ENCODE measurements at regions not wholly inside any gene's neighbourhood (a gene's known extent, or its start where the extent isn't known, plus 50 kb on each side); places are given as distances from the start of the nearest gene placed in this dataset.

- no peak for DNase-seq (ENCODE audit: low read depth in 2 of 2)
- TF ChIP-seq, protein P1, sequence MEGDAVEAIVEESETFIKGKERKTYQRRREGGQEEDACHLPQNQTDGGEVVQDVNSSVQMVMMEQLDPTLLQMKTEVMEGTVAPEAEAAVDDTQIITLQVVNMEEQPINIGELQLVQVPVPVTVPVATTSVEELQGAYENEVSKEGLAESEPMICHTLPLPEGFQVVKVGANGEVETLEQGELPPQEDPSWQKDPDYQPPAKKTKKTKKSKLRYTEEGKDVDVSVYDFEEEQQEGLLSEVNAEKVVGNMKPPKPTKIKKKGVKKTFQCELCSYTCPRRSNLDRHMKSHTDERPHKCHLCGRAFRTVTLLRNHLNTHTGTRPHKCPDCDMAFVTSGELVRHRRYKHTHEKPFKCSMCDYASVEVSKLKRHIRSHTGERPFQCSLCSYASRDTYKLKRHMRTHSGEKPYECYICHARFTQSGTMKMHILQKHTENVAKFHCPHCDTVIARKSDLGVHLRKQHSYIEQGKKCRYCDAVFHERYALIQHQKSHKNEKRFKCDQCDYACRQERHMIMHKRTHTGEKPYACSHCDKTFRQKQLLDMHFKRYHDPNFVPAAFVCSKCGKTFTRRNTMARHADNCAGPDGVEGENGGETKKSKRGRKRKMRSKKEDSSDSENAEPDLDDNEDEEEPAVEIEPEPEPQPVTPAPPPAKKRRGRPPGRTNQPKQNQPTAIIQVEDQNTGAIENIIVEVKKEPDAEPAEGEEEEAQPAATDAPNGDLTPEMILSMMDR (IDR thresholded peaks at IDR 0.05; ENCODE audit: low read depth, low read length) = no peak
These were observed 548.8 kb upstream of the SALL1 start for GRCh38 chr16:51699686-51700396.

DNA sequence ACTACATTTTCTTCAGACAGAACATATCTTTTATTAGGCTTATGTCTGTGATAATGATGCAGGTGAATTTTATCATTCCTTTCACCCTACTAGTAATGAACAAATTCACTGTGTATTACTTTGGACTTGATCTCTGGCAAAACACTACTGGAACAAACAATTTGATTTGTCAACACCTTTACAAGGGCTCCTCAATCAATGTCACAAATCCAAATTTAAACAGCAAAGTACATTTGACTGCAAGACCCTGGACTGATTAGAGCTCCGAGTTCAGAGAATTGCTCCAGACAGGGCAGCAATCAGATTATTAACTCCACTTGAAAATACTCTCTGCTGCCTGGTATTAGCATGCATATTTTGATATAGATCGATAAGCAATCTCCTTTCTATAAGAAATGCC lies 547.6 kb upstream of the SALL1 start:
- no peak for DNase-seq (ENCODE audit: low read depth in 2 of 2)
- H3K4me3 ChIP-seq (replicated peaks in 1 of 2; ENCODE audit: low read depth in 2 of 2, low read length in 2 of 2) = no peak overlapping the region
- TF ChIP-seq, protein P1 (IDR thresholded peaks at IDR 0.05; ENCODE audit: low read depth, low read length) = no peak

More at GRCh38 chr16:51699686-51700396, 548.8 kb upstream of the SALL1 start:
- H3K4me3 ChIP-seq (replicated peaks in 1 of 2; ENCODE audit: low read depth in 2 of 2, low read length in 2 of 2) = no peak overlapping the region

- TF ChIP-seq, protein P1 (IDR thresholded peaks at IDR 0.05; ENCODE audit: low read depth, low read length) = no peak
- no peak overlapping the region for H3K4me3 ChIP-seq (replicated peaks in 1 of 2; ENCODE audit: low read depth in 2 of 2, low read length in 2 of 2)
- no peak for DNase-seq (ENCODE audit: low read depth in 2 of 2)
These were observed 546.4 kb upstream of the SALL1 start for GRCh38 chr16:51697454-51697853.

DNA sequence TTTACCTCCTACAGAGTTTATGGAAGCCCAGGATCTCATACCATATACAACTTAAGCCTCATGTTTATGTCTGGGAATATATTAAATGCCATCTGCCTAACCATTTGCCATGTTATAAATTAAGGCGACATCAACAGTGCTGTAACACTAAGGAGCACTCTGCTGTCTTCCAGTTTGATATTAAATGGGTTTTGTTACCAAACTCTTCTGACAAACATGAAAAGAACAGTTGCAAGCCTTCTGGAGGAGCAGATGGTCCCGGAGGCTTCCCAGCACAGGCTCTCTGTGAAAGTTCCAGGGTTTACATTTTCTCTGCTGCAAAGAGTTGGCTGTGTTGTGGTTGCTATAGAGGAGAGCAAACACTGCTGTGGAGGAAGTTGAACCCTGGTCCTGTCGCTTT lies 545.3 kb upstream of the SALL1 start:
- DNase-seq (ENCODE audit: low read depth in 2 of 2) = no peak
- H3K4me3 ChIP-seq (replicated peaks in 1 of 2; ENCODE audit: low read depth in 2 of 2, low read length in 2 of 2) = no peak overlapping the region
- TF ChIP-seq, protein P1 (IDR thresholded peaks at IDR 0.05; ENCODE audit: low read depth, low read length) = no peak

DNA sequence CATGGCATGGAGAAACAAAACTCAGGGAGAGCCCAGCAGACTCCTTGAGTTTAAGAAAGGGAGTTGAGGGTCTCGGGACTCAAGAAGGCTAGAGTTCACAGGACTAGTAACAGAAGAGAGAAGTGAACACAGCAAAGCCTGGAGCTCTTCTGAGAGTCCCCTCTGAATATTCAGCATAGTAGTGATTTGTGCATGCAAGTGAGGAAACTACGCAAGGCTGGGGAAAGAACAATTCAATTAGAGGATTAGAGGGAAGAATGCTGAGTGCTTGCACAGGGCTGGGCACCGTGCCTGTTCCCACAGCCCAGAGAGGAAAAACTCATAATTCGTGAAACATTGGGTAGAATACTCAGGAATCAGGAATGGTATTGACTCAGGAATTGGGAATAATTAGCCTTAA lies 540.0 kb upstream of the SALL1 start:
- TF ChIP-seq, protein P1 (IDR thresholded peaks at IDR 0.05; ENCODE audit: low read depth, low read length) = no peak
- H3K4me3 ChIP-seq (replicated peaks in 1 of 2; ENCODE audit: low read depth in 2 of 2, low read length in 2 of 2) = no peak overlapping the region
- DNase-seq (ENCODE audit: low read depth in 2 of 2) = no peak

DNA sequence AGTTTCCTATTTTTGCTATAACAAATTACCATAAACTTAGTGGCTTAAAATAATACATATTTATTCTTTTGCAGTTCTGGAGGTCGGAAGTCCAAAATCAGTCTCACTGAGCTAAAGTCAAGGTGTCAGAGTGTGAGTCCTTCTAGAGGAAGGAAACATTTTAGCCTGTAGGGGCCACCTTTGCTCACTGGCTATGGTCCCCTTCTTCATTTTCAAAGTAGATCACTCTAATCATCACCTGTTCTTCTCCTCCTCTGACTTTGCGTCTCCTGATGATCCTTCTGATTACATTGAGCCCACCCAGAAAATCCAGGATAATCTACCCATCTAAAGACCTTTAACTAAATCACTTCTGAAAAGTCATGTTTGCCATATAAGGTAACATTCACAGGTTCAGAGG lies 534.4 kb upstream of the SALL1 start:
- TF ChIP-seq, protein P1 (IDR thresholded peaks at IDR 0.05; ENCODE audit: low read depth, low read length) = no peak
- no peak for DNase-seq (ENCODE audit: low read depth in 2 of 2)
- H3K4me3 ChIP-seq (replicated peaks in 1 of 2; ENCODE audit: low read depth in 2 of 2, low read length in 2 of 2) = no peak overlapping the region

- TF ChIP-seq, protein P1 (IDR thresholded peaks at IDR 0.05; ENCODE audit: low read depth, low read length) = no peak
- H3K4me3 ChIP-seq (replicated peaks in 1 of 2; ENCODE audit: low read depth in 2 of 2, low read length in 2 of 2) = no peak overlapping the region
- no peak for DNase-seq (ENCODE audit: low read depth in 2 of 2)
These were observed 532.8 kb upstream of the SALL1 start for GRCh38 chr16:51683882-51684281.

Data from cardiac fibroblast (primary cell).